Fibroblast of skin of left quadriceps (primary cell): ENCODE measurements at regions not wholly inside any gene's neighbourhood (a gene's known extent, or its start where the extent isn't known, plus 50 kb on each side); places are given as distances from the start of the nearest gene placed in this dataset.

Source experiments
- DNase-seq, 2 experiments: peaks; one replicate each; pipeline ENCODE4 v3.0.0-alpha.2; 2013; ENCODE audit warnings: low read depth in 2 of 2

GRCh38 chr1:57494530-57495079 is 70.7 kb upstream of the DAB1 start:
- no peak for DNase-seq

- DNase-seq: no peak
Observed at GRCh38 chr1:57492586-57493226, 68.8 kb upstream of the DAB1 start.

GRCh38 chr1:57489358-57490036 is 65.6 kb upstream of the DAB1 start:
- DNase-seq: peak; percentile 74 to 76

GRCh38 chr1:57485643-57486042 is 61.8 kb upstream of the DAB1 start:
- peak in 1 of 2 experiments; percentile 27 for DNase-seq

- no peak for DNase-seq
Observed at GRCh38 chr1:57483954-57484353, 60.1 kb upstream of the DAB1 start.

- DNase-seq: no peak
Observed at GRCh38 chr1:57479471-57479870, 55.6 kb upstream of the DAB1 start.

- DNase-seq: no peak
Observed at GRCh38 chr1:57475366-57475765, 51.5 kb upstream of the DAB1 start.

- peak; percentile 53 to 57 for DNase-seq
Observed at GRCh38 chr1:57474137-57474750, 50.4 kb upstream of the DAB1 start.
